Ovary (tissue), 3 donors: ENCODE measurements at regions not wholly inside any gene's neighbourhood (a gene's known extent, or its start where the extent isn't known, plus 50 kb on each side); places are given as distances from the start of the nearest gene placed in this dataset.

Source experiments
- EP300 ChIP-seq: sonication (generic); formaldehyde crosslinking; IDR thresholded peaks from one replicate; pipeline ENCODE4 v1.6.1; 2017; ENCODE audit warnings: antibody characterized with exemption
- POLR2A ChIP-seq: fragments of 450-650 bp; IDR thresholded peaks from one replicate; pipeline ENCODE4 v1.6.1; 2017; ENCODE audit warnings: antibody characterized with exemption, mild to moderate bottlenecking, moderate library complexity
- TF ChIP-seq, protein P1 (sequence below), 3 donors: fragments of 450-650 bp in 2 of 3; fragments of 200-600 bp in 1 of 3; IDR thresholded peaks; one replicate each; pipeline versions ENCODE4 v1.5.1 to v1.8.0; 2016 to 2022; ENCODE audit warnings: antibody characterized with exemption in 3 of 3, mild to moderate bottlenecking in 1 of 3
- donor health status: DM: no; HTN: no; CAD: no.

DNA sequence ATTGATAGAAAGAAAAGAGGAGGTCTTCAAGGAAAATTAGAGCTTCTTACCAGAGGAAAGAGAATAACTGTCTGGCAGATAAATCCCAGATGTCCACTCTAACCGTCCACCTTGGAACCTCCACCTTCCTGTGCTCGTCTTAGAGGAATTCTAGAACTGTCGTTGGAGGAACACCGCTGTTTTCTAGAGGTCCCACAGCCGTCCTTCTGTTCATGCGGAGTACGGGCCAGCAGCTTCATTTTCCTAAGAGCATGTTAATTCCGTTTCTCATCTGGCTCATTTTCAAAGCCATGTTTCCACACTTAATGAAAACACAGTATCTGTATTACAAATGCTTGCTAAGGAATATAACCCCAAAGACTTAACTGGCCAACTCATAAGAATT is 107.9 kb upstream of the ESRRB start:
- TF ChIP-seq, protein P1, sequence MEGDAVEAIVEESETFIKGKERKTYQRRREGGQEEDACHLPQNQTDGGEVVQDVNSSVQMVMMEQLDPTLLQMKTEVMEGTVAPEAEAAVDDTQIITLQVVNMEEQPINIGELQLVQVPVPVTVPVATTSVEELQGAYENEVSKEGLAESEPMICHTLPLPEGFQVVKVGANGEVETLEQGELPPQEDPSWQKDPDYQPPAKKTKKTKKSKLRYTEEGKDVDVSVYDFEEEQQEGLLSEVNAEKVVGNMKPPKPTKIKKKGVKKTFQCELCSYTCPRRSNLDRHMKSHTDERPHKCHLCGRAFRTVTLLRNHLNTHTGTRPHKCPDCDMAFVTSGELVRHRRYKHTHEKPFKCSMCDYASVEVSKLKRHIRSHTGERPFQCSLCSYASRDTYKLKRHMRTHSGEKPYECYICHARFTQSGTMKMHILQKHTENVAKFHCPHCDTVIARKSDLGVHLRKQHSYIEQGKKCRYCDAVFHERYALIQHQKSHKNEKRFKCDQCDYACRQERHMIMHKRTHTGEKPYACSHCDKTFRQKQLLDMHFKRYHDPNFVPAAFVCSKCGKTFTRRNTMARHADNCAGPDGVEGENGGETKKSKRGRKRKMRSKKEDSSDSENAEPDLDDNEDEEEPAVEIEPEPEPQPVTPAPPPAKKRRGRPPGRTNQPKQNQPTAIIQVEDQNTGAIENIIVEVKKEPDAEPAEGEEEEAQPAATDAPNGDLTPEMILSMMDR (IDR thresholded peaks at IDR 0.05) = no peak
- TF ChIP-seq EP300 (no peak), POLR2A (no peak)
